HEK293T (cell line): ENCODE measurements at regions not wholly inside any gene's neighbourhood (a gene's known extent, or its start where the extent isn't known, plus 50 kb on each side); places are given as distances from the start of the nearest gene placed in this dataset.

ENCODE experiments used
- CTCF ChIA-PET: fragments of 350-600 bp; formaldehyde crosslinking; extraction: SDS; loops from one replicate; lab custom pipeline; 2021; ENCODE audit warnings: antibody characterized with exemption, inconsistent platforms; lab: Yijun Ruan, JAX
- POLR2A ChIA-PET: fragments of 350-600 bp; formaldehyde crosslinking; extraction: SDS; loops from one replicate; lab custom pipeline; 2020; ENCODE audit warnings: antibody characterized with exemption, inconsistent platforms; lab: Yijun Ruan, JAX
- DNase-seq: peaks from one replicate; pipeline ENCODE4 v3.0.0; 2012; ENCODE audit warnings: mixed read lengths; ENCODE audit errors: extremely low spot score
- ARNT ChIP-seq: fragments of 450-650 bp; IDR thresholded peaks from 2 replicates; pipeline ENCODE4 v1.6.1; 2017; ENCODE audit warnings: mild to moderate bottlenecking
- BHLHE40 ChIP-seq: fragments of 450-650 bp; IDR thresholded peaks from 2 replicates; pipeline ENCODE4 v1.6.1; 2016; ENCODE audit warnings: mild to moderate bottlenecking, moderate library complexity, borderline replicate concordance
- CTBP1 ChIP-seq: fragments of 450-650 bp; IDR thresholded peaks from 2 replicates; pipeline ENCODE4 v1.6.1; 2016; ENCODE audit warnings: borderline replicate concordance
- ELF4 ChIP-seq: fragments of 450-650 bp; IDR thresholded peaks from 2 replicates; pipeline ENCODE4 v1.6.1; 2017; ENCODE audit warnings: antibody characterized with exemption
- FOXA1 ChIP-seq: fragments of 450-650 bp; IDR thresholded peaks from 2 replicates; pipeline ENCODE4 v1.6.1; 2016; ENCODE audit warnings: mild to moderate bottlenecking
- FOXK2 ChIP-seq: fragments of 450-650 bp; IDR thresholded peaks from 2 replicates; pipeline ENCODE4 v1.6.1; 2016; ENCODE audit warnings: mild to moderate bottlenecking
- FOXM1 ChIP-seq: fragments of 450-650 bp; IDR thresholded peaks from 2 replicates; pipeline ENCODE4 v1.6.1; 2017; ENCODE audit warnings: mild to moderate bottlenecking, borderline replicate concordance
- HDGF ChIP-seq: fragments of 450-650 bp; IDR thresholded peaks from 2 replicates; pipeline ENCODE4 v1.6.1; 2017; ENCODE audit warnings: antibody characterized with exemption, borderline replicate concordance
- L3MBTL2 ChIP-seq: fragments of 450-650 bp; conservative IDR thresholded peaks from 2 replicates; pipeline ENCODE4 v1.6.1; 2016; ENCODE audit warnings: mild to moderate bottlenecking
- LEF1 ChIP-seq: fragments of 450-650 bp; IDR thresholded peaks from 2 replicates; pipeline ENCODE4 v1.6.1; 2017; ENCODE audit warnings: mild to moderate bottlenecking, borderline replicate concordance
- NFRKB ChIP-seq: fragments of 450-650 bp; IDR thresholded peaks from 2 replicates; pipeline ENCODE4 v1.6.1; 2016; ENCODE audit warnings: mild to moderate bottlenecking, moderate library complexity
- PKNOX1 ChIP-seq: fragments of 450-650 bp; IDR thresholded peaks from 2 replicates; pipeline ENCODE4 v1.6.1; 2016
- SP1 ChIP-seq: fragments of 450-650 bp; IDR thresholded peaks from 2 replicates; pipeline ENCODE4 v1.6.1; 2017
- SUZ12 ChIP-seq: fragments of 450-650 bp; IDR thresholded peaks from 2 replicates; pipeline ENCODE4 v1.6.1; 2016; ENCODE audit warnings: mild to moderate bottlenecking
- TARDBP ChIP-seq: fragments of 450-650 bp; IDR thresholded peaks from 2 replicates; pipeline ENCODE4 v1.6.1; 2016
- ZNF384 ChIP-seq: fragments of 450-650 bp; IDR thresholded peaks from 2 replicates; pipeline ENCODE4 v1.6.1; 2016

GRCh38 chr9:26729187-26729586, 163.4 kb downstream of the CAAP1 start:
- POLR2A ChIA-PET: no interaction called here
- no peak for DNase-seq
- CTCF ChIA-PET: interaction anchor here (0.5 kb wide), 1 partner anchor 135 kb away, joined by 3 read pairs; no protein-coding TSS in a partner anchor
- TF ChIP-seq HDGF: no peak
- no peak for TF ChIP-seq ARNT
- no peak for TF ChIP-seq ELF4
- no peak for TF ChIP-seq NFRKB
- TF ChIP-seq SUZ12: no peak
- TF ChIP-seq PKNOX1: no peak
- TF ChIP-seq TARDBP: no peak
- no peak for TF ChIP-seq SP1
- TF ChIP-seq FOXK2: no peak
- TF ChIP-seq CTBP1: no peak
- no peak for TF ChIP-seq ZNF384
- TF ChIP-seq BHLHE40: no peak
- no peak for TF ChIP-seq FOXM1

GRCh38 chr9:26727471-26727870, 165.1 kb downstream of the CAAP1 start:
- no peak for DNase-seq
- TF ChIP-seq PKNOX1 (no peak), L3MBTL2 (no peak)
- ChIA-PET POLR2A (no interaction called here), CTCF (no interaction called here)

GRCh38 chr9:26725573-26725972, 167.0 kb downstream of the CAAP1 start:
- CTCF ChIA-PET: no interaction called here
- POLR2A ChIA-PET: no interaction called here
- DNase-seq: no peak
- no peak for TF ChIP-seq TARDBP
- TF ChIP-seq HDGF: no peak
- TF ChIP-seq FOXA1: no peak
- TF ChIP-seq FOXK2: no peak
- no peak for TF ChIP-seq NFRKB
- TF ChIP-seq ARNT: no peak
- no peak for TF ChIP-seq SP1
- TF ChIP-seq L3MBTL2: no peak
- no peak for TF ChIP-seq FOXM1
- TF ChIP-seq ELF4: no peak
- no peak for TF ChIP-seq SUZ12
- TF ChIP-seq CTBP1: no peak
- no peak for TF ChIP-seq ZNF384
- TF ChIP-seq BHLHE40: no peak
- TF ChIP-seq LEF1: no peak
- no peak for TF ChIP-seq PKNOX1

DNA sequence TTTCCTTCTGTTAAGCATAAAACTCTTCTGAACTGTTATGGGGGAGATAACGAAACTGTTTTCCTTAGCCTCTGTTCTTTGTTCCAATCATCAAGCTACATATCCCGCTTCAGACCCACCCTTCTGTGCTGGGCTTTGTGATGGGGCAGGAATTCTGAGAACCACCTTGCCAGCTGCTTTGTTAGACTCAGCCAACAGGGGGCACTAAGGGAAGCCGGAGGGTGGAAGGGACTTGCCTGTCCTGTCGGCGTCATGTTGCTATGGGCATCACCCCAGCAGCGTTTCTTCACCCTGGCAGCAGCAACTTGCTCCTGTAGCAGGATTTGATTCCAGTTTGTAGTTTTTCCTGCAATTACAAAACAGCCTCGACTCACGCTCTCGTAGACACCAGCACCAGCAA, 169.1 kb downstream of the CAAP1 start:
- CTCF ChIA-PET: interaction anchor here (0.7 to 0.9 kb wide), 3 partner anchors 9 to 117 kb away, joined by 3 to 5 read pairs (median 4); no protein-coding TSS in a partner anchor
- DNase-seq: peak; percentile 81
- TF ChIP-seq ELF4 (no peak), BHLHE40 (no peak), FOXK2 (no peak), SP1 (no peak), HDGF (no peak), NFRKB (no peak), ZNF384 (no peak), CTBP1 (no peak), FOXM1 (no peak), LEF1 (no peak), FOXA1 (no peak), PKNOX1 (no peak), L3MBTL2 (no peak), TARDBP (no peak), ARNT (no peak)
- POLR2A ChIA-PET: no interaction called here

DNA sequence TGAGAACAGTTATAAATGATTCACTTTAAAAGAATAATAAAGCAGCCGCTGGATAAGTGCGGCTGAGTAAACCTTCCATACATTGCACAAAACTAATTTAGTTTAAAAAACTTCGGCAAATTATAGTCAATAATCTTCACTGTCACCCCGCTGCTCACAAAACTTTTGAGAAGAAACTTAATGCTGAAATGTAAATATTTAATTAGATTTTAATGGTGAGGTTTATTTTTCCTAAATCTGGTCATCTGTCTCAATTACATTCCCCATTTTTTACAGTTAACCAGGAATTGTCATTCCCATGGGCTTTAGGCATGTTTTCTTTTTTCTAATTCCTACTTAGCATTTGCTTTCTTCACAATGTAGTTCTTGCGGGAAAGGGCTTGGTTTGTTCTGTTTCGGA, 169.8 kb downstream of the CAAP1 start:
- DNase-seq: no peak
- CTCF ChIA-PET: interaction anchor here (0.6 to 0.9 kb wide), 2 partner anchors 8 to 32 kb away, joined by 3 to 4 read pairs; no protein-coding TSS in a partner anchor
- TF ChIP-seq FOXM1: no peak
- no peak for TF ChIP-seq FOXA1
- no peak for TF ChIP-seq ARNT
- no peak for TF ChIP-seq LEF1
- no peak for TF ChIP-seq PKNOX1
- TF ChIP-seq HDGF: no peak
- no peak for TF ChIP-seq BHLHE40
- no peak for TF ChIP-seq SP1
- TF ChIP-seq ELF4: no peak
- TF ChIP-seq CTBP1: no peak
- no peak for TF ChIP-seq ZNF384
- TF ChIP-seq SUZ12: no peak
- TF ChIP-seq L3MBTL2: no peak
- no peak for TF ChIP-seq FOXK2
- no peak for TF ChIP-seq NFRKB
- TF ChIP-seq TARDBP: no peak
- POLR2A ChIA-PET: no interaction called here
